H1 (cell line): ENCODE measurements at regions not wholly inside any gene's neighbourhood (a gene's known extent, or its start where the extent isn't known, plus 50 kb on each side); places are given as distances from the start of the nearest gene placed in this dataset.
A peak's percentile ranks its signal among the peaks of the same experiment; 100 is the strongest.

ENCODE experiments used
- CTCF ChIA-PET: fragments of 300-600 bp; sonication (Branson Sonifier 250); formaldehyde crosslinking; loops from one replicate; lab custom pipeline; 2021; ENCODE audit not compliant: partially characterized antibody; lab: Charles Lee
- POLR2A ChIA-PET: fragments of 300-600 bp; sonication (Branson Sonifier 250); formaldehyde crosslinking; loops from one replicate; lab custom pipeline; 2021; ENCODE audit warnings: inconsistent platforms; ENCODE audit not compliant: partially characterized antibody; lab: Charles Lee
- DNase-seq, 2 experiments: peaks; one replicate each; pipeline versions ENCODE4 v3.0.0 to v3.0.0-alpha.2; 2010 to 2022; ENCODE audit warnings: low spot score in 2 of 2, low read depth in 1 of 2, mixed read lengths in 1 of 2
- FAIRE-seq: peaks from 2 replicates; lab custom pipeline; 2011; peaks lifted over from hg19 to GRCh38; lab: Jason Lieb, UNC
- H2AFZ ChIP-seq: 2 replicates; pipeline ENCODE4 v1.8.1; 2012; ENCODE audit warnings: low read length, inconsistent platforms
- H2AK5ac ChIP-seq: 2 replicates; pipeline ENCODE4 v1.6.1; 2013; ENCODE audit warnings: low read depth, low read length
- H2BK120ac ChIP-seq: replicated peaks from 2 replicates; pipeline ENCODE3; 2013; ENCODE audit warnings: low read depth, low read length, inconsistent platforms
- H2BK12ac ChIP-seq: 2 replicates; pipeline ENCODE4 v1.6.1; 2013; ENCODE audit warnings: low read depth, low read length
- H2BK15ac ChIP-seq: 2 replicates; pipeline ENCODE4 v1.6.1; 2013; ENCODE audit warnings: low read length
- H2BK20ac ChIP-seq: 2 replicates; pipeline ENCODE4 v1.6.1; 2013; ENCODE audit warnings: low read length
- H2BK5ac ChIP-seq: 2 replicates; pipeline ENCODE4 v1.6.1; 2013; ENCODE audit warnings: low read depth, low read length
- H3K14ac ChIP-seq: 2 replicates; pipeline ENCODE4 v1.6.1; 2013; ENCODE audit warnings: inconsistent platforms; ENCODE audit not compliant: insufficient read length
- H3K18ac ChIP-seq: 2 replicates; pipeline ENCODE4 v1.6.1; 2013; ENCODE audit warnings: low read length; ENCODE audit errors: extremely low read depth
- H3K23ac ChIP-seq: 2 replicates; pipeline ENCODE4 v1.6.1; 2013; ENCODE audit warnings: inconsistent platforms; ENCODE audit not compliant: insufficient read length
- H3K23me2 ChIP-seq: 2 replicates; pipeline ENCODE4 v1.6.1; 2013; ENCODE audit warnings: low read depth, low read length
- H3K27ac ChIP-seq: 2 replicates; pipeline ENCODE4 v1.6.1; 2011; ENCODE audit warnings: low read depth, low read length, inconsistent platforms
- H3K27me3 ChIP-seq, 4 experiments: replicated peaks in 1 of 4; 1 replicate in 1 of 4; 2 replicates in 3 of 4; pipeline versions ENCODE4 v1.6.1 to v1.8.1; 2011 to 2013; ENCODE audit warnings: low read length in 3 of 4, mild to moderate bottlenecking in 3 of 4, inconsistent platforms in 2 of 4, mixed read lengths in 2 of 4, moderate library complexity in 1 of 4; ENCODE audit not compliant: control insufficient read depth in 3 of 4, insufficient read depth in 3 of 4; ENCODE audit errors: extremely low read depth in 1 of 4
- H3K36me3 ChIP-seq, 4 experiments: 2 replicates each; pipeline versions ENCODE4 v1.6.1 to v1.8.1; 2011 to 2013; ENCODE audit warnings: mild to moderate bottlenecking in 4 of 4, low read length in 3 of 4, moderate library complexity in 2 of 4, control low read depth in 1 of 4, inconsistent platforms in 1 of 4; ENCODE audit not compliant: insufficient read depth in 4 of 4, control insufficient read depth in 2 of 4
- H3K4ac ChIP-seq: replicated peaks from 2 replicates; pipeline ENCODE3; 2013; ENCODE audit warnings: low read length, low read depth, mixed read lengths, inconsistent platforms; ENCODE audit not compliant: insufficient read length
- H3K4me1 ChIP-seq, 4 experiments: replicated peaks in 1 of 4; 1 replicate in 1 of 4; 2 replicates in 3 of 4; pipeline versions ENCODE4 v1.6.1 to v1.8.1; 2011 to 2013; ENCODE audit warnings: low read length in 3 of 4, inconsistent platforms in 2 of 4, mixed read lengths in 1 of 4; ENCODE audit not compliant: insufficient read depth in 4 of 4, control insufficient read depth in 3 of 4
- H3K4me2 ChIP-seq, 2 experiments: 2 replicates each; pipeline versions ENCODE4 v1.6.1 to v1.8.1; 2011 to 2013; ENCODE audit warnings: low read depth in 2 of 2, low read length in 2 of 2, control low read depth in 1 of 2, inconsistent platforms in 1 of 2, mild to moderate bottlenecking in 1 of 2; ENCODE audit not compliant: insufficient read depth in 1 of 2
- H3K4me3 ChIP-seq, 4 experiments: fragments of 200-600, 300-600 bp in 1 of 4; sonication (generic), shearing (Covaris generic), sonication (Bioruptor Twin) in 1 of 4; 2 replicates each; pipeline versions ENCODE4 v1.5.1 to v1.8.1; 2011 to 2016; ENCODE audit warnings: low read length in 4 of 4, low read depth in 3 of 4, control low read depth in 2 of 4, inconsistent platforms in 2 of 4, mild to moderate bottlenecking in 2 of 4, mixed read lengths in 1 of 4, moderate library complexity in 1 of 4; ENCODE audit not compliant: insufficient read depth in 2 of 4; ENCODE audit errors: extremely low read depth in 1 of 4
- H3K56ac ChIP-seq: replicated peaks from 2 replicates; pipeline ENCODE3; 2013; ENCODE audit warnings: low read depth, mild to moderate bottlenecking, mixed read lengths, low read length, inconsistent platforms; ENCODE audit not compliant: insufficient read length
- H3K79me1 ChIP-seq: 2 replicates; pipeline ENCODE4 v1.6.1; 2013; ENCODE audit warnings: low read depth, low read length, control low read depth
- H3K79me2 ChIP-seq, 2 experiments: 2 replicates each; pipeline versions ENCODE4 v1.6.1 to v1.8.1; 2012 to 2013; ENCODE audit warnings: low read length in 2 of 2, mild to moderate bottlenecking in 2 of 2, inconsistent platforms in 1 of 2; ENCODE audit not compliant: insufficient read depth in 2 of 2, control insufficient read depth in 1 of 2
- H3K9ac ChIP-seq, 4 experiments: replicated peaks in 1 of 4; 1 replicate in 1 of 4; 2 replicates in 3 of 4; pipeline versions ENCODE4 v1.6.1 to v1.8.1; 2011 to 2013; ENCODE audit warnings: low read depth in 3 of 4, low read length in 3 of 4, control low read depth in 2 of 4, mild to moderate bottlenecking in 2 of 4, moderate library complexity in 2 of 4, inconsistent platforms in 1 of 4; ENCODE audit errors: extremely low read depth in 1 of 4
- H3K9me3 ChIP-seq, 2 experiments: 2 replicates each; pipeline versions ENCODE4 v1.6.1 to v1.8.1; 2012 to 2013; ENCODE audit warnings: mild to moderate bottlenecking in 2 of 2, moderate library complexity in 2 of 2, control low read depth in 1 of 2, inconsistent platforms in 1 of 2, low read depth in 1 of 2, low read length in 1 of 2, mixed read lengths in 1 of 2; ENCODE audit not compliant: insufficient read depth in 2 of 2
- H4K20me1 ChIP-seq, 2 experiments: replicated peaks in 1 of 2; 2 replicates each; pipeline versions ENCODE3 to v1.8.1; 2011 to 2013; ENCODE audit warnings: inconsistent platforms in 2 of 2, low read length in 2 of 2, mild to moderate bottlenecking in 1 of 2; ENCODE audit not compliant: insufficient read depth in 2 of 2, control insufficient read depth in 1 of 2
- H4K5ac ChIP-seq: 2 replicates; pipeline ENCODE4 v1.6.1; 2013; ENCODE audit warnings: low read length, low read depth, mixed read lengths, inconsistent platforms; ENCODE audit not compliant: insufficient read length
- H4K8ac ChIP-seq: 2 replicates; pipeline ENCODE4 v1.8.0; 2013; ENCODE audit warnings: mild to moderate bottlenecking, moderate library complexity, low read length, inconsistent platforms; ENCODE audit not compliant: insufficient read depth; ENCODE audit errors: extremely low read depth
- H4K91ac ChIP-seq: replicated peaks from 2 replicates; pipeline ENCODE3; 2013; ENCODE audit warnings: low read length, mixed read lengths, inconsistent platforms; ENCODE audit not compliant: insufficient read length
- ATF2 ChIP-seq: IDR thresholded peaks from 2 replicates; pipeline ENCODE4 v1.6.1; 2012; ENCODE audit warnings: low read length, inconsistent platforms
- CTCF ChIP-seq, 3 experiments: IDR thresholded peaks; 1 replicate in 2 of 3; 2 replicates in 1 of 3; pipeline versions ENCODE4 v1.5.1 to v1.6.1; 2011; ENCODE audit warnings: low read length in 3 of 3, mild to moderate bottlenecking in 3 of 3, inconsistent platforms in 2 of 3, low read depth in 1 of 3, moderate library complexity in 1 of 3; ENCODE audit not compliant: insufficient read depth in 1 of 3; ENCODE audit errors: control extremely low read depth in 1 of 3
- EGR1 ChIP-seq: IDR thresholded peaks from 2 replicates; pipeline ENCODE4 v1.6.1; 2011; ENCODE audit warnings: low read depth, low read length, borderline replicate concordance
- HDAC6 ChIP-seq: IDR thresholded peaks from one replicate; pipeline ENCODE4 v1.7.1; 2012; ENCODE audit warnings: low read depth, mild to moderate bottlenecking, inconsistent platforms, low read length, moderate library complexity
- RAD21 ChIP-seq, 2 experiments: IDR thresholded peaks in 1 of 2; conservative IDR thresholded peaks in 1 of 2; 2 replicates each; pipeline ENCODE4 v1.6.1; 2011; ENCODE audit warnings: low read depth in 2 of 2, low read length in 2 of 2, improper control_type of control experiment in 1 of 2, inconsistent platforms in 1 of 2, mild to moderate bottlenecking in 1 of 2, moderate library complexity in 1 of 2
- RBBP5 ChIP-seq: IDR thresholded peaks from 2 replicates; pipeline ENCODE4 v1.7.1; 2012; ENCODE audit warnings: low read depth, mild to moderate bottlenecking, inconsistent platforms, low read length, moderate library complexity, borderline replicate concordance
- TCF12 ChIP-seq: IDR thresholded peaks from 2 replicates; pipeline ENCODE4 v1.6.1; 2011; ENCODE audit warnings: low read depth, mild to moderate bottlenecking, low read length
- TEAD4 ChIP-seq: IDR thresholded peaks from 2 replicates; pipeline ENCODE4 v1.6.1; 2012; ENCODE audit warnings: low read depth, low read length, inconsistent platforms, mixed read lengths
- WGBS, 2 experiments: shearing (Covaris generic) in 1 of 2; methylation state at CpG; one replicate each; pipeline versions ENCODE4 v1.1.6 to v1.1.7; 2013 to 2015; ENCODE audit warnings: low lambda C conversion rate in 2 of 2, mixed read lengths in 2 of 2, inconsistent platforms in 1 of 2, low coverage in 1 of 2, missing lambda C conversion rate in 1 of 2; ENCODE audit not compliant: insufficient replicate concordance in 2 of 2, insufficient coverage in 1 of 2, insufficient read length in 1 of 2; ENCODE audit errors: extremely low coverage in 1 of 2, missing lambda C conversion rate in 1 of 2; 5-methylcytosine and 5-hydroxymethylcytosine counted together

GRCh38 chr1:96901783-96902363 is 180.3 kb downstream of the PTBP2 start:
- Histone ChIP-seq H4K91ac (no peak overlapping the region), H4K5ac (no peak overlapping the region), H3K27me3 (no peaks in the 10 kb centered on the region), H2AK5ac (no peak overlapping the region), H3K79me2 (no peaks in the 10 kb centered on the region), H2BK15ac (no peak overlapping the region), H3K14ac (no peak overlapping the region), H3K4me3 (no peak overlapping the region), H3K4me2 (no peak overlapping the region), H3K4me1 (no peaks in the 10 kb centered on the region), H3K18ac (no peak overlapping the region), H3K56ac (no peak overlapping the region), H2BK120ac (no peak overlapping the region), H3K79me1 (no peaks in the 10 kb centered on the region), H3K36me3 (no peaks in the 10 kb centered on the region), H3K9ac (no peak overlapping the region), H2AFZ (peak overlapping the region; percentile 74; the same call in 1 of the 2 replicates), H4K8ac (no peak overlapping the region), H2BK5ac (no peak overlapping the region), H4K20me1 (no peaks in the 10 kb centered on the region), H3K23ac (no peak overlapping the region), H3K23me2 (no peaks in the 10 kb centered on the region), H3K27ac (no peak overlapping the region), H2BK20ac (no peak overlapping the region), H2BK12ac (no peak overlapping the region), H3K9me3 (no peaks in the 10 kb centered on the region), H3K4ac (no peak overlapping the region)
- peak; percentile 13 to 31; a peak in 1 of 4 replicates for TF ChIP-seq RAD21 (IDR thresholded peaks at IDR 0.05 in 1 of 2, conservative IDR thresholded peaks at IDR 0.05 in 1 of 2; ENCODE audit: low read depth in 2 of 2, low read length in 2 of 2)
- no peak for TF ChIP-seq TCF12
- no peak for TF ChIP-seq ATF2
- peak; percentile 75 for TF ChIP-seq TEAD4
- no peak for TF ChIP-seq HDAC6
- TF ChIP-seq EGR1, result no peak
- peak in 2 of 3 experiments; percentile 47 to 59; a peak in 3 of 4 replicates for TF ChIP-seq CTCF (IDR thresholded peaks at IDR 0.05; ENCODE audit: control extremely low read depth in 1 of 3, insufficient read depth in 1 of 3, low read depth in 1 of 3, low read length in 3 of 3)
- no peak for TF ChIP-seq RBBP5
- FAIRE-seq (no peak), DNase-seq (peak in 1 of 2 experiments; percentile 54)
- CTCF ChIA-PET, result interaction anchor here (0.8 to 2.3 kb wide), 4 partner anchors 8 to 40 kb away, joined by 3 to 7 read pairs (median 3); no protein-coding TSS in a partner anchor
- WGBS, 2 experiments, result 77% methylated on average over 10 of the region's 10 CpGs; no CpG with 5 or more reads in 1 of the 2 experiments
- POLR2A ChIA-PET, result no interaction called here
